ENCODE measurements at regions not wholly inside any gene's neighbourhood (a gene's known extent, or its start where the extent isn't known, plus 50 kb on each side); places are given as distances from the start of the nearest gene placed in this dataset.
"Not testable (repeated sequence)": the region's sequence is repeated elsewhere in the genome, so short reads cannot be mapped to it uniquely, and the experiment has no call there.

DNA sequence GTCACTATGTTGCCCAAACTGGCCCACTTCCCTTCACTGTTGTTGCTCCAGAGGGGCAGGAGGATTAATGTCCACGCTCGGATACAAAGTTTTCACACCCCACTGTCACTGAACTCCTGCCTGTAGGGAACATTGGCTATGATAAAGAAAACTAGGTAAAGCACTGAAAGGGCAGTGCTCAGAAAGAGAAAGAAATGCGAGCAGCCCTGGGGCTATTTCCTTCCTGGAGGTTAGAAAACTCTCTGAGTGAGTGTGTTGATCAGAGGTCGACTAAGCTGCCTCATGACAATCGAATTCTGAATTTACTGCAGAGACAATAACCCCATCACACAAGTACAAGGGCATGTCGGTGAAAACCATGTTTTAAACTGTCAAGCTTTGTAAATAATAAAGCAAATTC lies 227.2 kb upstream of the PITRM1 start:
- DNase-seq, result no peak

DNA sequence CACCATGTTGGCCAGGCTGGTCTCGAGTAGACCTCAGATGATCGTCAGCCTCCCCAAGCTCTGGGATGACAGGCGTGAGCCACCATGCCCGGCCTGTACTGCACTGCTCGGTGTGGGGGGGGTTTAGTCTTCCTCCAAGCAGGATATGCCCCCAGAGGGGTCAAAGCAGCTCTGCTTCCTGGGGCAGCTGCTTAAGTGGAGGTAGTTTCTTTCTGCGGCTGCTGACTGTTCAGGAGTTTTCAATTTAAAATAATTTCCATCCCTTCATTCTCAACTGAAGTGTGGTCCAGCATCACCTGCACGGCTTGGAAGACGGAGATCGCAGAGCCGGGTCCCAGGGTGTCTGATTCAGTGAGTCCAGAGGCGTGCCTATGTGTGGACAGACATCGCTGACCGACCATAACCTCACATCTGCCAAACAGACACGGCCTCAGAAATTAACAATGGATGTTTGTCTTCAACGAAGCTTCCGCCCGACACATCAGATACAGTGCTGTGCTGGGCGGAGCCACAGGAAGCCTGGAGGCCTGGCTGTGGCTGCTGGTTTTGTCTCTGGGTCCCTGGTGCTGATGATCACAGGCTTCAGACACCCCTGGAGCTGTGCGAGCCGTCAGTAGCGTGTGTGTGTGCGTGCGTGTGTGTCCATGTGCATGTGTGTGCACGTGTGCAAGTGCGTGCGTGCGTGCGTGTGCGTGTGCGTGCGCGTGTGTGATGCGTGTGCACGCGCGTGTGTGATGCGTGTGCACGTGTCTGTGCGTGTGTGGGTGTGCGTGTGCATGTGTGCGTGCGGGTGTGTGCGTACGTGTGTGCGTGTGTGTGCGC lies 226.5 kb upstream of the PITRM1 start:
- DNase-seq, result no peak

DNA sequence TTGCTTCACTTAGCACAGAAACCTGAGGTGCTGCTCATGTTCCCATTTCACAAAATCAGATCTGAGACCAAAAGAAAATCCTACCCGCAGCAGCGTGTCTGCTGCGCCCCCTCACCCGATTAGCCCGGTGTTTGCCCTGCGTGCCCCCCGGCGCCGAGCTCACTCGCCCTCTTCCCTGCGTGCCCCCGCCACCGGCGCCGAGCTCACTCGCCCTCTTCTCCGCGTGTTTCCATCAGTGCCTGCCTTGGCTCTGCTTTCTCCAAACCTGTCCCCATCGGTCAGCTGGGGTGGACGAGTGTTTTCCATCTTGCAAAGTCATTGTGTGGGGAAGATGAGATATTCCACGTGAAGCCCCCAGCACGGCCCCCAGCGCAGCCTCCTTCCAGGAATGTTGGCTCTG lies 225.3 kb upstream of the PITRM1 start:
- no peak for DNase-seq

DNA sequence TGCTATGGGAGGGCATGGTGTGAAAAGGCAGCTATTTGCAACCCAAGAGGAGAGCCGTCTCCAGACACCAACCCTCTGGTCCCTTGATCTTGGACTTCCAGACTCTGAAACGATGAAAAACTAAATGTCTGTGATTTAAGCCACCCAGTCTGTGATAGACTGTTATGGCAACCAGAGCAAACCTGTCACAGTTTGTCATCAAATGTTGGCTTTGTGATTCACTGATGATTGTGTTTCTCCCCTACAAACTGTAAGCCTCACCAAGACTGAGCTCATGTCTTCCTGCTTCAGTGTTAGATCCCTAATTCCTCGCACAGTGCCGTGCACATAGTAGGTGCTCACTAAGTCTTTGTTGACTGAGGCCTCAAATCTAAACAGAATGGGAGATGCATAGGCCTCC lies 224.6 kb upstream of the PITRM1 start:
- no peak for DNase-seq

DNA sequence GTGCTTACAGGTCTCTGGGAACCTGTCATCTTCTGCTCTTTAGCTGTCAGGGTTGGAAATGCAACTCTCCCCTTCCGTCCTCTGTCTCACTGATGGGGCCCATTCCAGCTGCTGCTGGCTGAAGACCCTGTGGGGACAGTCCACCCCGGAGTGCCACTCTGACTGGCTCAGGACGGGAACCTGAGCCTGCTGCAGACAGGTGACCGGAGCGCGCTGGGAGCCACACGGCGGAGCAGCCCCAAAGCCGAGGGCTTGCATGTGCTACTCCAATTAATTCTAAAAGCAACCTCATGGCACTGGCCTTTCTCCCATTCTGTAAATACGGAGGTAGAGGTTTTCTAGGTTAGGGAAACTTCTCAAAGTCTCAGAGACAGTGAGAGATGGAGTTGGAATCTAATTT lies 223.5 kb upstream of the PITRM1 start:
- no peak for DNase-seq

DNA sequence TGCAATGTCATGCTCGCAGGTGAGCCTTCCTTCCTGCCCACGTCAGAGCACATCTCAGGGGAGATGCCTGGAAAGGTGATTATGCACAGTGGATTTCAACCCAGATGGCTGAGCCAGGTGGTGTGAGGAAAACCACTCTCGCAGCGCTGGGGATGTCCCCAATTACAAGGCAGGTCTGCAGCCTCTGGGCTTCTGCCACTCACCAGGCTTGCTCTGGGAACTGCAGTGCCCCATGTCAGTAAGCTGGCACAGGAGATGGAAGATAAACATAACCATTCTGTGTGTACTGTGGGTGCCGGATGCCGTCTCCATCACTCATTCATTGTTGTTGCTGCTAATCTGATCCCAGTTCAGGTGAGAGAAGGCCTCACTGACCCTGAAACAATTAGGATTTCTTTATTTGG lies 222.9 kb upstream of the PITRM1 start:
- DNase-seq, result no peak

DNA sequence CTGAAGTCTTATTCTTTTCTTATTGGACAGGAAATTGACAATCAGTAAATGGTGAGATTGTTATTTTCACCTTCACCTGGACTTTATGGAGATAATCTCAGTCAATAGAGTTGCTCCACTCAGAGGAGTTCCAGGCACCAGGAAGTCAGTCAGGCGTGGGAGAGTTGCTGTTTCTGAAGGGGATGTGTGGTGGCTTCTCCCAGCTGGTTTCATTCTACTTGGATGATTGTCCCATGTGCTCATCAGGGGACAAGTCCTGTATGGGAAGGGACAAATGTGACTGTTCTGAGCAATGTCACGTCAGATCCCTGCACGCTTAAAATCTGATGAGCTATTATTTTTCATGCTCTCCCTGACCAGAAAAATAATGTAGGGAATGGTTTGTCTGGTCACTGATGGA lies 222.5 kb upstream of the PITRM1 start:
- no peak for DNase-seq

DNA sequence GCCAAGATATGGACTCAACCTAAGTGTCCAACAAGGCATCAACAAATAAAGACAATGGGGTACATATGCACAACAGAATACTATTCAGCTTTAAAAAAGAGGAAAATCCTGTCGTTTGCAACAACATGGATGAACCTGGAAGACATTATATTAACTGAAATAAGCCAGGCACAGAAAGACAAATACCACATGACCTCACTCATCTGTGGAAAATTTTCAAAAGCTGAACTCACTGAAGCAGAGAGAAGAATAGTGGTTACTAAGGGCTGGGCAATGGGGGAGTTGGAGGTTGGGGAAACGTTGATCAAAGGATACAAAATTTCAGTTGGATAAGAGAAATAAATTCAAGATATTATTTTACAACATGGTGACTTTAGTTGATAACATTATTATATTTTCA lies 221.4 kb upstream of the PITRM1 start:
- DNase-seq, result no peak

DNA sequence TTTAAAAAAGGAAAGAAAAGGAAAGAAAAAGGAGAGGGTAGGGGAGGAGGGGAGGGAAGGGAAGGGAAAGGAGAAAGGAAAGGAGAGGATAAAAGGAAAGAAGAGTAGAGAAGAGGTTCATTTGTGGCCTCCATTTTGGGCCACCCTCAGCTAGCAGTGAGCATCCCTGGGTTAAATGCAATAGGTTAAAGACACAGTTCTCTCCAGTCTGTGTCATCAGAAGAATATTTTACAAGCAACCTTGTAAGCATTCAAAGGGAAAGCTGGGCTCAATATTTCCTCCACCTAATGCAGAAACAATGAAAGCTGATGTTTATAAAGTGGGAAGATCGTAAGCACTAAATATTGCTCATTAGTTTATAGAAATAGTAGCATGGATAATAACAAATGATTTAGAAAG lies 219.1 kb upstream of the PITRM1 start:
- DNase-seq, result no peak

DNA sequence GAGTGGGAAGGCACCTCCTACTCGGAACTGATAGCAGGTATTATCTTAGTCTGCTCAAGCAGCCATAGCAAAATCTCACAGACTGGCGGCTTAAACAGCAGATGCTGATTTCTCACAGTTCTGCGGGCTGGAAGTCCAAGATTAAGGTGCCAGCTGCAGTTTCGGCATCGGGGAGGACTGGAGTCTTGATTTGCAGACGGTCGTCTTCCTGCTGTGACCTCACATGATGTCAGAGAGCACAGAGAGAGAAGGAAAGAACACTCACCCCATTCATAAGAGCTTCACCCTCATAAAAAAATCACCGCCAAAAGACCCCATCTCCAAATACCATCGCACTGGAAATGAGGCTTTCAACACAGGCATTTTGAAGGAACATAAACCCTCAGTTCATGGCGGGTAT lies 216.5 kb upstream of the PITRM1 start:
- DNase-seq, result no peak

DNA sequence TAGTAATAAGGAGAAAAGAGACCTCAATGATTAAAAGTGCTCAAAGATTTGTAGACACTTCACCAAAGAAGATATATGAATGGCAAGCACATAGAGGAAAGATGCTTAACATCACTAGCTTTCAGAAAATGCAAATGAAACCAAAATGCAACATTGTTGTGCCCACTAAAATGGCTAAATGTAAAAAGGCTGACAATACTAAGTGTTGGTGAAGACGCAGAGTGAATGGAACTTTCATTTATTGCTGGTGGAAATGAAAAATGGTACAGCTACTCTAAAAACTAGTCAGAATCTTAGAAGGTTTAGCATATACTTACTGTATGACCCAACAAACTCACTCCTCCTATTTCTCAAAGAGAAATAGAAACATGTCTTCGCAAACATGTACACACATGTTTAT lies 212.9 kb upstream of the PITRM1 start:
- no peak for DNase-seq

DNA sequence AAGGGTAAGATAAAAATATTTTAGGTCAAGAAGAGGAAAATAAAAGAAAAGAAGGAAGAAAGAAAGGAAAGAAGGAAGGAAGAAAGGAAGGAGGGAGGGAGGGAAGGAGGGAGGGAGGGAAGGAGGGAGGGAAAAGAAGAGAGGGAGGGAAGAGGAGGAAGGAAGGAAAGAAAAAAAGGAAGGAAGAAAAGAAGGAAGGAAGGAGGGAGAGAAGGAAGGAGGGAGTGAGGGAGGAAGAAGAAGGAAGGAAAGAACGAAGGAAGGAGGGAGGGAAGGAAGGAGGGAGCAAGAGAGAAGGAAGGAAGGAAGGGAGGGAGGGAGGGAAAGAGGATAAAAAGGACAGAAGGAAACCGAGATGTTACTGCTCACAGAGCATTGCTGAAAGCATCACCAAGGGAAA lies 209.5 kb upstream of the PITRM1 start:
- no peak for DNase-seq

DNA sequence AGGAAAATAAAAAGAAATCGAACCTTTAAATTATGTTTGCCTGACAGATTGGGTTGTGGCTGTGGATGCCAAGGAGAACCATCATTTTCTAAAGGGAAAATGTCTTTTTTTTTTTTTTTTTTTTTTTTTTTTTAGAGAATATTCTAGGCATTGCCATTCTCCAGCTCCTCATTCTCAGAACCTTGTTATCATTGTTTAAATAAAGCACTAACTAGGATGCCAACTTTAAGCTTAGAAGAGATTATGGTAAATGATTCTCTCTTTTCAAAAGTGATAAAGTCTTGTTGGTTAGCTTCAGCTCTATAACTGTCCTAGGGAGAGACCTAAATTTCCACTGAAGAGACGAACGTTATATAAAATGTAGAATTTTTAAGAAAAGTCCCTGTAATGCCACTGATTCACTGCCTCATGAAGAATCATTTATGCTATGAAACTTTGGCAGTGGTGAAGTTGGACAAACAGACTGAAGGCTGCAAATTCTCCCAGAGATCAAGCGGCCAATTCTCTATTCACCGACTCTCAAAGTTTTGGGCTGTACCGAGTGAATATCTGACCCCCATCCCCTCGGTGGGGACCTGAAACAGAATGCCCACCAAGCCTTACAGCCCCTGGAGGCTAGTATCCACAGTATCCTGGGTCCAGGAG lies 207.9 kb upstream of the PITRM1 start:
- no peak for DNase-seq

DNA sequence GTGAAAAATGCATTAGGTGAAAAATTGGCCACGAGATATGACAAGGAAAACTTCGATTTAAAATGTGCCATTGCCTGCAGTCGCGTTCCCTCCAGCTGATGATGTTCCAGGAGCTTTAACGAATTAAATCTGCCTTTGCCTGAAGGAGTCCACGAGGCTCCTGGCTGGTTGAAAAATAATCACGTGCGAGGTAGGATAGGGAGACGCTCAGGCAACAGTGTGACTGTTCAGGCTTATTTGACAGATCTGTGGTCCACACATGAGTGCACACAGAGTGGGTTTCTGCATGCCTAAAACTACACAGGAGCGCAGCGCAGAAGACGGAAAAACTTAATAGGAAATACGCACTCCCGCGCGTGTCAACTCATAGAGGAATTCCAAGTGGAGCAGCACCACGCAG lies 204.0 kb upstream of the PITRM1 start:
- no peak for DNase-seq

DNA sequence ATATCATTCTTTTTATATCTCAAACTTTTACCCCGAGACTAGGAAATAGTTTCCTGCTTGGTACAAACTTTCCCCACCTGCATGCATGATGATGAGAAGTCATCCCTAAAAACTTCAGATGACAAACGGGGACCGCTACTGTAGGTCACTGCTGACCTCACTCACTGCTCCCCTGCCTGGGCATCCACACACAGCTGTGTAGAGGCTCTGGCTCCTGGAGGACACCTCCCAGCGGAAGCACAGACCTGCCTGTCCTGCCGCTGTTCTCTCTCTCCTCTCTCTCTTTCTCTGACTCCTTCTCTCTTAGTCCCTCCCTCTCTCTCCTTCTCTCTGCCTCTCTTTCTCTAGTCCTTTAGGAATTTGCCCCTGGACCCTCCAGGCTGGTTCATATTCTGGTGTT lies 202.9 kb upstream of the PITRM1 start:
- no peak for DNase-seq

DNA sequence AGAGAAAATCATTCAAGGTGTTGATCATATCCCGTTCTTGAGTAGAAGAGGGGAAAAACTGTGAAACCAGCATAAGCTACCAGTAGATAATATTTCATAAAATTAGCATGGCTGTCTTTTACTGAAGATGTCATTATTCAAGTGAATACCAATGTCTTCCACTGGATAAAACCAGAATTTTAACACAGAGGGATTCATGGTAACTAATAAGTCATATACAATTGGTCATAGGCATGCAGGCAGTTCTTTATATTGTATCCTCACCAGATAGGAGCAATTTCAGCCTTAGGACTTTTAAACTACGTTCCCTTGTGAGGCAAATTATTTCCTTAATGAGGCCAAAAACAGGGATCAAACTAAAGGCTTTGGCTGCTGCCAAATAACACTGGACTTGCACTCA lies 202.3 kb upstream of the PITRM1 start:
- no peak for DNase-seq

DNA sequence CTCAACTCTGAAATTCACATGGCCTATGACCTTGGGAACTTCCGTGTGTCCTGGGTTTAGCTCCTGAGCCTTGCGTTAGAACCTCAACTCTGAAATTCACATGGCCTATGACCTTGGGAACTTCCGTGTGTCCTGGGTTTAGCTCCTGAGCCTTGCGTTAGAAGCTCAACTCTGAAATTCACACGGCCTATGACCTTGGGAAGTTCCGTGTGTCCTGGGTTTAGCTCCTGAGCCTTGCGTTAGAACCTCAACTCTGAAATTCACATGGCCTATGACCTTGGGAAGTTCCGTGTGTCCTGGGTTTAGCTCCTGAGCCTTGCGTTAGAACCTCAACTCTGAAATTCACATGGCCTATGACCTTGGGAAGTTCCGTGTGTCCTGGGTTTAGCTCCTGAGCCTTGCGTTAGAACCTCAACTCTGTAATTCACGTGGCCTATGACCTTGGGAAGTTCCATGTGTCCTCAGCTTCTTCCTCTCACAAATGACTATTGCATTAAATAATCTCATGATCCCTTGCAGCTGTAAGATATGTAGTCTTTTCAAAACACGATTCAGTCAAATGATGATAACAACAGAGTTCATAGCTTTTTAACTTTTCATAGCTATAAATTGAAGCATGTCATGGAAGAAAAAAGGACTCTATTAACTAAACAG lies 200.9 kb upstream of the PITRM1 start:
- DNase-seq, result not testable (repeated sequence)

DNA sequence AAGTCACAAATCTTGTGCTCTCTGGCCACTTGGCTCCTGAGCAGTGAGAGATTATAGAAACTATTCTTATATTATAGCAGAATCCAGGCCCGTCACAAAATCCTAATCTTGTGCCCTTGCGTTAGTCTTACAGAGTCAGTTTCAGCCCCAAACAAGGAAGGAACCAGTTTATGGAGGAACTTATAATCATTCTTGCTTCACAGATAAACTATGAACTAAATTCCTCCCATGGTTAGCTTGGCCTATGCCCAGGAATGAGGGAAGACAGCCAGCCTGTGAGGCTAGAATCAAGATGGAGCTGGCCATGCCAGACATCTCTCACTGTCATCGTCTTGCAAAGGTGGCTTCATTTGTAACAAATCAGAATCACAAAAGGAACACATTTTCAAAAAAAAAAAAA lies 199.7 kb upstream of the PITRM1 start:
- DNase-seq, result no peak

DNA sequence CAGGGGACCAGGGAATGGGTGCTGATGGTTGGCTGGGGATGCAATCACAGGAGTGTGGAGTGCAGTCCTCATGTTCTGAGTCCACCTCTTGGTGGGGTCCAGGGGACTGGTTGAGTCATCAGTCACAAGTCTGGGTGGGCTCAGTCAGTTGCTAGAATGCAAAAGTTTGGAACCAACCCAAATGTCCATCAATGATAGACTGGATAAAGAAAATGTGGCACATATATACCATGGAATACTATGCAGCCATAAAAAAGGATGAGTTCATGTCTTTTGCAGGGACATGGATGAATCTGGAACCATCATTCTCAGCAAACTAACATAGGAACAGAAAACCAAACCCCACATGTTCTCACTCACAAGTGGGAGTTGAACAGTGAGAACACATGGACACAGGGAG lies 199.0 kb upstream of the PITRM1 start:
- not testable (repeated sequence) for DNase-seq

DNA sequence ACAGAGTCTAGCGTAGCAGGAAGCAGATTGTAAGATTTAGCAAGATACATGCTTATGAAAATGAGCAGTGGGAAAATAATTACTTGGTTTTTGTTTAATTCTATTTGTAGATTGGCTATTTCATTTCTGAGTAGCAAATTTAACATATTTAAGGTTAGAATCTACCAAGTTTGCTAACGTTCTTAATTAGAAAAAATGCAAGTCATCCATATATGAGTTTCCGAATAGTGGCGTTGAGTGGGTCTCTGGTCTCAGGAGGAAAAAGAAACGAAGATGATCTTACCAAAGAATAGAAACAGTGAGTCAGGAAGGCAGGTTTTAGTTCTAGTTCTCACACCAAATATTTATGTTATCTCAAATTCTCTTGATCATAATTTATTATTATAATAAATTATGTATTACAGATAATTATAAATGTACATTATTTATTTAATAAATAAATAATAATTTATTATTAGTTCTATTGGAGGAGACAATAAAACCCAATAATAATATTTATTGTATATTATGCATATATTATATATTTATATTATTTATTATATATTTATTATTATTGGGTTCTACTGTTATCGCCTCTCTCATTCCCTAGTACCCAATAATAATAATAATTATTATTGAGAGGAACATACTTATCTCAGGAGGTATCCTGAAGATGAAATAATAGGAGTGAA lies 194.3 kb upstream of the PITRM1 start:
- no peak for DNase-seq

DNA sequence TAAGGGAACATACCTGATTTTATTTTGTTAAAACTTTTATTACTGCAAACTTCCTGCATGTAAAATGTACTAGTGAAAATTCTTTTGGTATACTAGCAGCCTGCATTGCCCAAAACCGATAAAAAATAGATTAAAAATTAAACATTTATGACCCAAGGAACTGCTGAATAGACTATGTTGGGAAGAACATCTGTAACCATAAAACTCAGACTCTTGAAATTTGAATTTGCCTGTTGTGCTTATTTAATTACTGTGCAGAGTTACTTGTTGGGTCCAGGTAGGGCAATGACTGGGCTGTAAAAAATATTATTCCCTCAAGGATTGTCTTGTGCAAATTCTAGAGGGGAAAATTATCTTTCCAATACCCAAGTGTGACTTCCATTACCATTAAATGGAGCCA lies 193.5 kb upstream of the PITRM1 start:
- DNase-seq, result no peak

DNA sequence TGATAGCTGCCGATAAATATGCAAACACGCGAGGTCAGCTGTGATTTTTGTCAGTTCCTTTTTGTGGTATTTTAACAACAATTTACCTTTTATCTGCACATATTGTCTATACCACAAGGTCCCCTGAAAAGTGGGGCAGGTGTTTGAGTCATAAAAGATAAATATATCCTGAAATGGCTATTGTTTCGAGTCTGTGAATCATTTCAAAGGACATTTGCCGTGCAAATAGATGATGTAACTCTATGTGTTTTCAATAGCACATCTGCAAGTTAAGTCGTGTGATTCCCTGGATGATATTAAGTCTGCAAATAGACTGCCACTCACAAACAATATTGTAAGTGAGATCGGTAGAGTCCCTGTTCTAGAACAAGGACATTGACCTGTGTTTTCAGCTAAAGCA lies 193.0 kb upstream of the PITRM1 start:
- DNase-seq, result no peak

DNA sequence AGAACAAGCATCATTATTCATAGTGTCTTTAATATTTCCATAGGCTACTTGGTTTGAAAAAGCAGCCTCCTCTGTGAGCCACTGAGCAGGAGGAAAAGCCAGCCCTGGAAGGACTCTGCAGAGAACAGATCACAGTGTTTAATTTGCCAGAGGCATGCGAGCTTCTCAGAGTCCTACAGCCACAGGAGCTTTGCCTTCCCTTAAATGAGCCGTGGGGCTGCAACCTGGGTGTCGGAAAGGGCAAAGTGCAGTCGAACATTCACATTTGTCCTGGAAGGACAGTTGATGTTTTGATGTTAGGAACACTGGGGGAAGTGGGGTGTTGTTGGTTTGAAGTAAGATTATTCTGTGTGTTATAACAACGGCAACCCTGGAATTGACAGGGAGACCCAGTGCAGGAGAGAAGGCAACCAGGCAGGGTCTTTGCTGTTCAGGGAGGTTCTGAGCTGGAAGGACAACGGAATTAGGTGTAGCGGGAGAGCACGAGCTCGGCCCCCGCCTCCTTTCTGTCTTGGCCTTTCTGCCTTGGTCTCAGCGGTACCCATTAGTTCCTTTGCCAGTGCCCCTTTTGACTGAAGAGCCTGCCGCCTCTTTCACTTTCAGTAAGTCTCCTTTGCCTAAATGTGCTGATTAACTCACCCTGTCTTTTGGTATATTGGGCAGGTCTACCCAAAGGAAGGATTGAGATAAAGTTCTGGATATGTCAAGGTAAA lies 192.3 kb upstream of the PITRM1 start:
- DNase-seq, result no peak
